Neural progenitor cell (in vitro differentiated cells): ENCODE measurements at regions not wholly inside any gene's neighbourhood (a gene's known extent, or its start where the extent isn't known, plus 50 kb on each side); places are given as distances from the start of the nearest gene placed in this dataset.

ENCODE experiments used
- CTCF ChIP-seq: fragments of 200-600 bp; sonication (generic); IDR thresholded peaks from 2 replicates; pipeline ENCODE4 v1.5.1; 2017; ENCODE audit warnings: antibody characterized with exemption, mild to moderate bottlenecking
- EZH2phosphoT487 ChIP-seq: fragments of 200-600 bp; sonication (generic); IDR thresholded peaks from 2 replicates; pipeline ENCODE4 v1.6.1; 2017; ENCODE audit warnings: antibody characterized with exemption

GRCh38 chr5:56649569-56649968 lies 165.8 kb upstream of the MAP3K1 start:
- no peak for TF ChIP-seq CTCF
- no peak for TF ChIP-seq EZH2phosphoT487
